Activated CD4-positive, alpha-beta T cell treated with anti-CD3 and anti-CD28 coated beads, Interleukin-2, amount 10 ng/mL, durations not matched to agents 24 days and 14 days (primary cell): ENCODE measurements at regions not wholly inside any gene's neighbourhood (a gene's known extent, or its start where the extent isn't known, plus 50 kb on each side); places are given as distances from the start of the nearest gene placed in this dataset.

Experiments
- DNase-seq: peaks from one replicate; pipeline ENCODE4 v3.0.0; 2022
- H3K27ac Mint-ChIP-seq: one replicate; pipeline ENCODE4 v1.8.0; 2022; ENCODE audit warnings: mild to moderate bottlenecking, mixed read lengths
- H3K27me3 Mint-ChIP-seq: one replicate; pipeline ENCODE4 v1.8.0; 2022; ENCODE audit warnings: mixed read lengths
- H3K36me3 Mint-ChIP-seq: one replicate; pipeline ENCODE4 v1.8.0; 2022; ENCODE audit warnings: low read depth, mild to moderate bottlenecking, mixed read lengths
- H3K4me1 Mint-ChIP-seq: one replicate; pipeline ENCODE4 v1.8.0; 2021; ENCODE audit warnings: mixed read lengths
- H3K4me3 Mint-ChIP-seq: one replicate; pipeline ENCODE4 v1.8.0; 2022; ENCODE audit warnings: mild to moderate bottlenecking, moderate library complexity, mixed read lengths
- H3K9me3 Mint-ChIP-seq: one replicate; pipeline ENCODE4 v1.8.0; 2021; ENCODE audit warnings: mixed read lengths
- intact Hi-C: fragments of 100-400 bp; cut with micrococcal nuclease; formaldehyde crosslinking; loops from one replicate; pipeline ENCODE4 v1.15.1; 2023

DNA sequence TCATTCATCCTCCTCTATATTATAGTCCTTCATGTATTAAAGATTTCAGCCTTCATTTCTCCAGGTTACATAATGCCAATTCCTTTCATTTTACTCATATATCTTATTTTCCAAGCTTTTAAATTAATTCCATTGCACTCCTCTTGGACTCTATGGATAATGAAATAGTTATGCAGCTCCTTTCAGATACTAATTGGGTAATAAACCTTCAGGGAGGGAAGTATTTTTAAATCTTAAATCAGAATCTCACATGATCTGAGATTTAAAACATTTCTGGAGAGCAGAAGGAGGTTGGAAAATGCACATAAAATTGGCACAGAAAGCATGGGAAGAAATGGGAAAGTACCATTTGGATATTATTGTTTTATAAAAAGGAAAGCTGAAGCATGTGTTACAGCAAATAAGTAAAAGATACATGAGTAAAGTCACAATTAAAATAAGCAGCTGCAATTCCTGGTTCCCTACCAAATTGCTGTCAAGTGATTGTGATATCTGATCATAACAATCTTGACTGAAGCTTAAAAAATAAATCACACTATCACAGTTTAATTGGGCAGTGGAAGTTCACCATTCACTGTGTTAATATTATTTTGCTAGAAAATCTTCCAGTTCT lies 257.9 kb upstream of the NREP start:
- intact Hi-C loops = no loop called here
- H3K36me3 Mint-ChIP-seq = no peaks in the 10 kb centered on the region
- H3K4me1 Mint-ChIP-seq = no peaks in the 10 kb centered on the region
- H3K27me3 Mint-ChIP-seq = no peaks in the 10 kb centered on the region
- H3K27ac Mint-ChIP-seq = no peak overlapping the region
- H3K9me3 Mint-ChIP-seq = no peaks in the 10 kb centered on the region
- H3K4me3 Mint-ChIP-seq = no peak overlapping the region
- no peak for DNase-seq

DNA sequence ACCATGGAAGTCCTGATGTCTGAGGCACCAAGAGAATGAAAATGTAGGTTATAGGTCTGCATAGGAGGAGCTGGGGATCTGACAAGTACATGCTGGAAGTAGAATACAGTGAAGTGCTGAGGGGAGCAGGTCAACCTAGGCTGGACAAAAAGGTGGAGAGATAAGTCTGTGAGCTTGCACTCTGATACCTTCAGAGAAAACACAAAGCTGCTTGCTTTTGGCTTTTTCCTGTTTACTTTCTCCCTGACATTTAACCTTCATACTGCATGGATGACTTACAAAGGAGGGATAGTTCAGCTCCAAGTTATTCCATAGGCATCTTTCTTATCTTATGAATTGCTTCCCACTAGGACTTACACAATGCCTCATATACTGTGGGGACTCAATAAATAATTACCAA lies 256.7 kb upstream of the NREP start:
- no peaks in the 10 kb centered on the region for H3K36me3 Mint-ChIP-seq
- no peak for DNase-seq
- intact Hi-C loops = no loop called here

DNA sequence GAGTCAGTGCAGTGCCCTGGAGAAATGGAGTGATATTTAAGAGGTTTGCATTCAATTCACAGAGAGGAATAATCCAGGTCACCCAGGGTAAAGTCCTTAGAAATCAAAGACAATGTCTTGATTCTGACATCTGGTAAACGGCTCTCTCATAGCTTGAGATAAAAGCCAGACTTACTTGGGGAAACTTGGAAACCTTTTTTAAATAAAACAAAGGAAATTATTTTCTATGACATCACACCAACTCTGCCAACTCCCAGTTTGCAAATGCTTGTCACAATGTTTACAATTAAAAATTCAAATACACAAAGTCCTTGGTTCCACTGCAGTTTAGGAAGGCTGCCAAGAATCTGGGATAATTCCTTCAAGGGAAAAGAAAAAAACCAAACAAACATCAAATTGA lies 255.1 kb upstream of the NREP start:
- Mint-ChIP-seq H3K4me1 (no peaks in the 10 kb centered on the region), H3K4me3 (no peak overlapping the region), H3K27me3 (no peaks in the 10 kb centered on the region), H3K36me3 (no peaks in the 10 kb centered on the region), H3K9me3 (no peaks in the 10 kb centered on the region), H3K27ac (no peak overlapping the region)
- intact Hi-C loops = no loop called here
- no peak for DNase-seq

More for the DNA sequence above, 256.7 kb upstream of the NREP start:
- H3K4me1 Mint-ChIP-seq = no peaks in the 10 kb centered on the region
- no peak overlapping the region for H3K4me3 Mint-ChIP-seq
- H3K27me3 Mint-ChIP-seq = no peaks in the 10 kb centered on the region
- no peaks in the 10 kb centered on the region for H3K9me3 Mint-ChIP-seq
- H3K27ac Mint-ChIP-seq = no peak overlapping the region

DNA sequence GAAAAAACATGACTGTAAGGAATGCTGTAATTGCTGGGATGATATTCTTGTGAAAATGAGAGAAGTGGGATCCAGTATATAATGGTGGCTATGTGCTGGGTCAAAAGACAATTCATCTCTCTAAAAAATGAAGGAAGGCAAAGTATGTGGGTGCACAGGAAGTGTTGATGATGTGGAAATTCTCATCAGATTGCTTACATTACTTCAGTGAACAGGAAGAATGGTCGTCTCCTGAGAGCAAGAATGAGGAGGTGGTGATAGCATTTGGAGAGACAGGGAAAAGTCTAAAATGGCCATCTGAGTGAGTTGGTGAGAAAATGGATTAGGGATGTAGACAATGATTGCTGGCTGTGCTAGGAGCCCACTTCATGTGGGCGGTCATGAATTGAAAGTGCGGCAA lies 253.5 kb upstream of the NREP start:
- Mint-ChIP-seq H3K36me3 (no peaks in the 10 kb centered on the region), H3K27me3 (no peaks in the 10 kb centered on the region), H3K27ac (no peak overlapping the region), H3K9me3 (no peaks in the 10 kb centered on the region), H3K4me1 (no peaks in the 10 kb centered on the region), H3K4me3 (no peak overlapping the region)
- no peak for DNase-seq
- intact Hi-C loops = no loop called here

DNA sequence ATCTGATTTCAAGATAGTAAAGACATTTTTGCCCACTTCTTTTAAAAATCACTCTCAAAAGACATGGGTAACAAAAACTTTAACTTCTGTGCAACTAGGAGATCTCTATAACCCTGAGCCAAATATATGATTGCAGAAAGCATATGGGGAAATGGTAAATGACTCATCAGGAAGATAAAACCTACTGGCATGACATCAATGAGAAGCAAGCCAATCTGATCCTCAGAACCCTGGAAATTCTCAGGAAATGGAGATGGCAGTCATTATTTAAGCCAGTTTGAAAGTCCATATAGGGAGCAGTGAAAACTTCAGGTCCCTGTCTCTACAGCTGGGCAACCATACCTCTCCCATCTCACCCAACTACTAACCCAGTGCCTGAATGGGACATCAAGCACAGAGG lies 249.7 kb upstream of the NREP start:
- H3K4me1 Mint-ChIP-seq = no peaks in the 10 kb centered on the region
- no peak for DNase-seq
- H3K4me3 Mint-ChIP-seq = no peak overlapping the region
- H3K27me3 Mint-ChIP-seq = no peaks in the 10 kb centered on the region
- intact Hi-C loops = no loop called here
- H3K36me3 Mint-ChIP-seq = no peaks in the 10 kb centered on the region
- no peaks in the 10 kb centered on the region for H3K9me3 Mint-ChIP-seq
- no peak overlapping the region for H3K27ac Mint-ChIP-seq

DNA sequence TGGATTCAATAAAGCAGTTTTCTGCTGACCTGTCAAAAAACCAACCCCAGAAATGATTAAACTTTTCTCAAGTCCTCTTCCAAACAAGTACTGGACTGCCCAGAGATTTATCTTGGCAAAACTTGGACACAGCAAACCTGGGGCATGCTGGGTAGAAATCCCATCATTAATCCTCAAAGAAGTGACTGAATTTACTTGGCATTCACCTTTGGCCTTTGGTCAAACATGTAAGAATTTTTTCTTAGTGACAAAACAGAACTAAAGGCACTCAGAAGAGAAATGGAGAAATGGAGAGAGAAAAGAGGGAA lies 248.6 kb upstream of the NREP start:
- Mint-ChIP-seq H3K36me3 (no peaks in the 10 kb centered on the region), H3K4me1 (no peaks in the 10 kb centered on the region), H3K27ac (no peak overlapping the region), H3K4me3 (no peak overlapping the region), H3K9me3 (no peaks in the 10 kb centered on the region), H3K27me3 (no peaks in the 10 kb centered on the region)
- DNase-seq = no peak
- intact Hi-C loops = no loop called here

DNA sequence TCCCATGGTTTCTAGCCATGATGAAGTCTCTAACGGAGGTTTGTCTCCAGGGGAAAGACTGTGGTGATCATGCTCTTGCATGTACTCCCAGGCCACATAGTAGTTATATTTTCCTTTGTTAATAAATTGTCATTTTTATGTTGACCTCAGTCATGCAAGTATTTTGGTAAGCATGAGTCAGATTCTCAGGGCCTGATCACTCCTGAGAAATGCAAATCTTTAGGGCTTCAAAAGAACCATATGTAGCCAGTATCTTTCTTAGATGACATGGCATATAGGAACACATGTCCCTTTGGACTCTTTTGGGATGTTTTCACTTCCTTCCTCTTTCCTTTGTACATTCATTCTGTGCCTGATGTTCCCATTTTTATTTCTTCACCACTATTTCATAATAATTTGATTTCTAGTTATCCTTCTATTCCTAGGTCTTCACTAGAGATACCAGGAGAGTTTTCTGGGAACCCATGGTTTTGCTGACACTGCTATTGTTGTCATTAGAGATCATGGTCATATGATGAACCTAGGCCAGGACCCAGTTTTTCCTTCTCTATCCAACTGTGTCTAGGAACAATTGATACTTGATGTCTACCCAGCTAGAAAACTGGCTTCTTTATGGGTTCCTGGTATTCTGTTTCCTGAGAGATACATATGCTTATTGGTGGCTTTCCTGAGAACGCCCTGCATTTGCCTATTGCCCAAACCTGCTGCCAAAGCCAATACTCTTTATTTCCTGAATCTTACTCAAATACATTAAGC lies 248.1 kb upstream of the NREP start:
- H3K36me3 Mint-ChIP-seq = no peaks in the 10 kb centered on the region
- no peaks in the 10 kb centered on the region for H3K9me3 Mint-ChIP-seq
- H3K4me3 Mint-ChIP-seq = no peak overlapping the region
- H3K27me3 Mint-ChIP-seq = no peaks in the 10 kb centered on the region
- no peaks in the 10 kb centered on the region for H3K4me1 Mint-ChIP-seq
- intact Hi-C loops = no loop called here
- DNase-seq = no peak
- no peak overlapping the region for H3K27ac Mint-ChIP-seq

DNA sequence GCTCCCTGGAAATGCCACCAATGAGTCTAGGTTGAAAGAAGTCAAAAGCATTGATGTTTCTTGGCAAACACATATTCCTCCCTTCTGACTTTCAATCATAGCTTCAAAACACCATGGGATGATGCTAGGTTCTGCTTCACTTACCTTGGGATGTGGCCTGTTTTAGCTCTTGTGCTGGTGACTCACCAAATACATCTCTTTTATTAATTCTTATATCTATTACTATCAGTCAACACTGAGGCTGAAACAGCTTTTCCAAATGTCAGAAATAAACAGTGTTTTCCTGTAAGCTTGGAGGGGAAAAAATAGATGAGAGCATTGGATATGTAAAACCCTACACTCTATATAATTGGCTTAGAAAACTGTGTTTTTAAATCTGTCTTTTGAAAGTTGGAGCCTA lies 245.4 kb upstream of the NREP start:
- Mint-ChIP-seq H3K4me3 (no peak overlapping the region), H3K27ac (no peak overlapping the region), H3K9me3 (no peaks in the 10 kb centered on the region), H3K36me3 (no peaks in the 10 kb centered on the region), H3K4me1 (no peaks in the 10 kb centered on the region), H3K27me3 (no peaks in the 10 kb centered on the region)
- intact Hi-C loops = no loop called here
- no peak for DNase-seq

DNA sequence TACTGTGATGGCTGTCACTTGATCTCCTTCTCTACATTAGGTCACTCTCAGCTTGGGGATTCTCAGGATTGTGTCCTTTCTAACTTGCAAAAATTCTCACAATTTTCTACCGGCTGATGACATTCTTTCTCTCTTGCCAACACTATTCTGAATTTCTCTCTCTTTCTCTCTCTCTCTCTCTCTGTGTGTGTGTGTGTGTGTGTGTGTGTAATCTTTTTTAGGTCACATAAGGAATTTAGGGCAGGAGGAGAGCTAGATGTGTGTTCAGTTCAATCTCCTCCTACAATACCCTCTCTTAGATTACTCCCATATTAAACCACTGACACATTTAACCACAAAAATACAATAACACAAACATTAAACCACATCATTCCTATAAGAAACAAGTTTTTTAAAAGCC lies 242.3 kb upstream of the NREP start:
- Mint-ChIP-seq H3K27me3 (no peaks in the 10 kb centered on the region), H3K36me3 (no peaks in the 10 kb centered on the region), H3K9me3 (no peaks in the 10 kb centered on the region), H3K4me3 (no peak overlapping the region), H3K4me1 (no peaks in the 10 kb centered on the region), H3K27ac (no peak overlapping the region)
- intact Hi-C loops = no loop called here
- DNase-seq = no peak

DNA sequence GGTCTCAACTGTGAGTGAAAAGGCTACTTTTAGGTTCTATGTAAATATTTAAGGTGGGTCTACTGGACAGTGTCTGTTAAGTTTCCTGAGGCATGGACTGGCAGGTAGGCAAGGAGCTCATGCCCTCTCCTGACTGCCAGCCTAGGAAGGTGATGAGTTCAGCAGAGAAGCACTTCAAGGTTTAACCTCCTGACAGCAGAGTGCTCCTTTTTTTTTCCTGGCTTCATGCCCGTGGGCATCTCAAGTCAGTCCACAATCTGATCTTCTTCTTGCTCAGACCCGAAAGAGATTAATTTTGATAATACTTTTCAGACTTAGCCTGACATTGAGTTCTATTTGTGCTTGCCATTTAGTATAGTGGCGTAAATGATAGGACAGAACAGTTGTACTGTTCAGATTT lies 241.9 kb upstream of the NREP start:
- no peaks in the 10 kb centered on the region for H3K27me3 Mint-ChIP-seq
- H3K4me1 Mint-ChIP-seq = no peaks in the 10 kb centered on the region
- no peak overlapping the region for H3K27ac Mint-ChIP-seq
- no peaks in the 10 kb centered on the region for H3K9me3 Mint-ChIP-seq
- H3K4me3 Mint-ChIP-seq = no peak overlapping the region
- DNase-seq = no peak
- no peaks in the 10 kb centered on the region for H3K36me3 Mint-ChIP-seq
- intact Hi-C loops = no loop called here

DNA sequence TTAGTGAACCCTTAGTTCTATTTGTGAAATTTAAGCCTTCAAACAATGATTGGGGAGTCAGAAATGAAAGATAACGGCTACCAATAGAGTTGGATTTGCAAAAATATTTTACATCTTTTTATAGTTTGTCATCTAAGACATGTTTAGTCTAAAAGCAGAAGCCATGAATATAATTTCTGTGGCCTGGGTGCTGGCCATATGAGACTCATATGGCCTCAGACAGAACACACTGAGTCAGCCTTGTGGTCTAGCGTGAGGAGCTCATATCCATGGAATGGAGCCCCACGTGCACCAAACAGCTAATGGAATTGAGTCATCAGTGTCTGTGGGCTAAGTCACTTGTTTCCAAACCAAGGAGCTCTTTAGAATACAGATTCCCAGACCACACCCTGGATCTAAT lies 240.7 kb upstream of the NREP start:
- Mint-ChIP-seq H3K9me3 (no peaks in the 10 kb centered on the region), H3K36me3 (no peaks in the 10 kb centered on the region), H3K27me3 (no peaks in the 10 kb centered on the region), H3K4me1 (no peaks in the 10 kb centered on the region), H3K27ac (no peak overlapping the region), H3K4me3 (no peak overlapping the region)
- intact Hi-C loops = no loop called here
- DNase-seq = no peak

DNA sequence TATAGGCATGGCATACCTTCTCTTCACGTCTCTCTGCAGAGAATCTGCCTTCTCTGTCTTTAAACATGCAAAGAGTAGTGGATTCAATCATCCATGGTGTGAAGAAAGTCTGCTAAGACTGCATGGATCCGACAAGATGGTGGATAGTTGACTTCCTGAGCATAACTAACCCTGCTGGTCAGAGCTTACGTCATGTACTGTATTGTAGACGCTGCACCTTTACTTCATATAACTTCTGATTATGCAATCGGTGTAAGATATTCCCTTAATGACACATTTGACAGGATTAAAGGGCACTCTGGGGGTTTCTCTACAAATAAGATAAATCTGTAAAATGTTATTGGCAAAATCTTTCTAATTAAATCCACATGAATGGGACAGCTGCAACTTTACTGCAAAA lies 240.3 kb upstream of the NREP start:
- Mint-ChIP-seq H3K4me1 (no peaks in the 10 kb centered on the region), H3K27me3 (no peaks in the 10 kb centered on the region), H3K27ac (no peak overlapping the region), H3K9me3 (no peaks in the 10 kb centered on the region), H3K36me3 (no peaks in the 10 kb centered on the region), H3K4me3 (no peak overlapping the region)
- intact Hi-C loops = no loop called here
- no peak for DNase-seq

DNA sequence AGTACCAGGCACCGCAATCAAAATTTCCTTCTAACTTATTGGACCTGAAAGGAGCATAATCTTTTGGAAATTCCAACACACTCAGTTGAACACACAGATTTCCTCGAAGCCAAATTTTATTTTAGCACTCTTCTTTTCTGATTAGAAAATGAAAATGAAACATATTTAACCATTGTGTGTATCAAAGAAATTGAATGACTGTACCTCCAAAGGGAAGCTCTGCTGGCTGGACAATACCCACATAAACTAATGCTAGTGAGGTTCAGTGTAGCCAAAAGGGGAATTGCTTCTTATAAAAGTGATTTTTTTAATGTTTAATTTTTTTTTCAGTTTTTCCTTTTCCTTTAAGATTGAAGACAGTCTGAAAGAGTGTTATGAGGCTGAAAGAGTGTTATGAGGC lies 239.6 kb upstream of the NREP start:
- intact Hi-C loops = no loop called here
- no peaks in the 10 kb centered on the region for H3K27me3 Mint-ChIP-seq
- H3K9me3 Mint-ChIP-seq = no peaks in the 10 kb centered on the region
- no peak overlapping the region for H3K27ac Mint-ChIP-seq
- no peak for DNase-seq
- H3K4me1 Mint-ChIP-seq = no peaks in the 10 kb centered on the region
- no peak overlapping the region for H3K4me3 Mint-ChIP-seq
- no peaks in the 10 kb centered on the region for H3K36me3 Mint-ChIP-seq

DNA sequence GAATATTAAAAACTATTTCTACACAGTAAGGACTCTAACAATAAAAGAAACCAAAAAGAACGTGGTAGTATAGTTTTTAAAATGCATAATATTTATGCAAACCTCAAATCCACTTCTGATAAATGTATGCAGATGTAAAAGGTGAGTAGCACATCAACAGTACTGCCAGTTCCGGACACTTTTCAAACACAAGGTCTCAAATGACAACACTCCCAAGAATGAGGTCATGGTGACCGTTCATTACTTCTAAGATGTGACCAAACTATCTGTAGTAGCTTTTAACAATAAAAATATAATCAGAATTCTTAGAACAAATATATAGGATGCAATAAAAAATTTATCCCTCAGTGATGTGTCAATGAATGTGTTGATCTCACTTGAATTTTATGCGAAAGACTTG lies 238.7 kb upstream of the NREP start:
- Mint-ChIP-seq H3K4me3 (no peak overlapping the region), H3K27ac (no peak overlapping the region), H3K4me1 (no peaks in the 10 kb centered on the region), H3K36me3 (no peaks in the 10 kb centered on the region), H3K27me3 (no peaks in the 10 kb centered on the region), H3K9me3 (no peaks in the 10 kb centered on the region)
- intact Hi-C loops = no loop called here
- DNase-seq = no peak

DNA sequence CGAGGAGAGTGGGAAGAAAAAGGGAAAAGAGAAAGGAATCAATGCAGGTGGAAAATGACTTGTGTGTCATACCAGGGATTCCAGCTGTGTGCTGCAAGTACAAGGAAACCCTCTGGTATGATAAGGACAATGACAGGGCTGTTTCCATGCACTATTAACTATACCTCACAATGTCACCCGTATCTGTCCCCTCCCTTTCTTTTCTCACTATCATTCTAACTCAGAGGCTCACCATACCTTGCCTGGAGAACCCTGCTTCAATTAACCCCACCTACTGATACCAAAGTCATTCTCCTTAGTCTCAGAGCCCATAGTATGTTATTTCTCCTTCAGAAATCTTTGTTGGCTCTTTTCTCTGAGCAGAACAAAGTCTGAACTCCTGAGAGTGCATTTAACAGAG lies 236.2 kb upstream of the NREP start:
- intact Hi-C loops = no loop called here
- Mint-ChIP-seq H3K36me3 (no peaks in the 10 kb centered on the region), H3K4me1 (no peaks in the 10 kb centered on the region), H3K27me3 (no peaks in the 10 kb centered on the region), H3K4me3 (no peak overlapping the region), H3K27ac (no peak overlapping the region), H3K9me3 (peaks cover 9% of the 10 kb centered on the region)
- DNase-seq = no peak
